ENCODE measurements at regions not wholly inside any gene's neighbourhood (a gene's known extent, or its start where the extent isn't known, plus 50 kb on each side); places are given as distances from the start of the nearest gene placed in this dataset.
"Not testable (repeated sequence)": the region's sequence is repeated elsewhere in the genome, so short reads cannot be mapped to it uniquely, and the experiment has no call there.

- DNase-seq, result no peak
Observed at GRCh38 chr7:142463401-142463850, 205.6 kb upstream of the PRSS58 start.

DNA sequence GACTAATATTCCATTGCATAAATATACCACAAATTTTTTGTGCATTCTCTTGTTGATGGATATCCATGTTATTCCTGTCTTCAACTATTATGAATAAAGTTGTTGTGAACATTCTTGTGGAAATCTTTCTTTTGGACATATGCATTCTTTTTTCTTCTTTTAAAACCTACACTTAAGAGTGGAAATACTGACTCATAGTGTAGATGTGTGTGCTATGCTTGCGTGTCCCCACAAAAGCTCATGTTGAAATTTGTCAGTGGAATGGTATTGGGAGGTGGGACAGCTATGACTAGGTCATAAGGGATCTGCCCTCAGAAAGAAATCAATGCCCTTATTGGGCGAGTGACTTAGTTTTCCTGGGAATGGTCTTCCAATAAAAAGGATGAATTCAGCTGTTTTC lies 203.6 kb upstream of the PRSS58 start:
- no peak for DNase-seq

DNA sequence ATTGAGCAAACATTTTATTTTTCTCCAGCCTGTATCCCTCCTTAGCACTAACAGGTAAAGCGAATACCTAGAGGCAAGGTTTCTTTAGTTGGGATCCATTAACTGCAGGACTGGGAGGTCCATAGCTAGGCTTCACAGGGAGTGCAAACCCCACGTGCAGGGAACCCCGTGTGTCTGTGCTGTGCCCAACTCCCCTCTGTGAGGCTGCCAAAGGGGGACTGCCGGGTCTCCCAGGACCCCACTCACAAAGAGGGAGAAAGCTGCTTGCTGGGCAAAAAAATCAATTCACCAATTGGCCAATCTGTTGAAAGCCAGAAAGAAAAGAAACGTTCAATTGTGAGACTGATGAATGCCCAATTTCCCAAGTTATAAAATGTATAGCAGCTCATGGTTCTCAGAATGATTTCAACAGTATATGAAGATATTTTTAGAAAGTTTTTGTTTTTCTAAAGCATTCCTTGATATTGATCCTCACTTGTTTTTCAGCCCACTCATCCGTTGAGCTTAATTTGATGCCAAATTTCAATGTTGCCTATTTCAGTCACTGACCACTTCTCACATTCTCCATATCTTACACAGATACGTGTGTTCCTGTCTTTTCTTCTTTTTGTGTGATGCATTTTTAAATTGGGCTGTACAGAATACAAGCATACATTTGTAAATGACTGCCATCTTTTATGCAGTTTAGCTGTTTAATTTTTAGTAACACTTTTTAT lies 202.7 kb upstream of the PRSS58 start:
- no peak for DNase-seq

GRCh38 chr7:142459551-142459963 lies 201.7 kb upstream of the PRSS58 start:
- peak; percentile 84 to 89 for DNase-seq

- no peak for DNase-seq
Observed at GRCh38 chr7:142457146-142457703, 199.4 kb upstream of the PRSS58 start.

- no peak for DNase-seq
Observed at GRCh38 chr7:142455392-142455791, 197.5 kb upstream of the PRSS58 start.

DNA sequence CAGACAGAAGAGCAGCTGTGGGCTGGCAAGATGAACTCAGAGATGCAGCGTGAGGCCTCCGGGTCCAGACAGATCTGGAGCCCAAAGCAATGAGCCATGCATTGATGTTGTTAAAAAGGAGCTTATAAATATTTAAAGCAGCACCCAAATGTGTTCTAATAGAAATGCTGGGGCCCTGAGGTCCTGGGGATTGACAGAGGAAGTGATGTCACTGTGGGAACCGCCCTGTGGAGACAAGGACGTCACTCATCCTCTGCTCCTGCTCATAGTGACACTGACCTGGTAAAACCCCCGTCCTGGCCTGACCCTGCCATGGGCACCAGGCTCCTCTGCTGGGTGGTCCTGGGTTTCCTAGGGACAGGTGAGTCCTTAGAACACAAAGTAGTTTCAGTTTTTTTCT lies 197.0 kb upstream of the PRSS58 start:
- no peak for DNase-seq

DNA sequence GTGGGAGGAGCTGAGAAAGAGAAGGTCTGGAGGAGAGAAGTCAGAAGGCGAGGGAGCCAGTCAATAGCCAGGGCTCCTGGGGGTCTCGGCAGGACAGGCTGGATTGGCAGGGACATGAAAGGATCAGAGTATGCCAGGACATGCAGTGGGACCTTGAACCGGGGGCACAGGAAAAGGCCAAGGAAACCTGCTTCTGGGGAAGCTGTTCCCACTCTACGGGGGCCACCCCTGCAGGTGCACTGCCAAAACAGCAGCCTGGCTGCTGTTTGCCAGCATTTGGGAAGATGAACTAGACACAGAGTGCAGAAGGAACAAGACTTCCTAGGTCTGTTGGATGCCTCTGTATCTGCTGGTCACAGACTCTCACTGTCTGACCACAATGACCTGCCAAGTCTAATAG lies 194.9 kb upstream of the PRSS58 start:
- DNase-seq, result no peak

DNA sequence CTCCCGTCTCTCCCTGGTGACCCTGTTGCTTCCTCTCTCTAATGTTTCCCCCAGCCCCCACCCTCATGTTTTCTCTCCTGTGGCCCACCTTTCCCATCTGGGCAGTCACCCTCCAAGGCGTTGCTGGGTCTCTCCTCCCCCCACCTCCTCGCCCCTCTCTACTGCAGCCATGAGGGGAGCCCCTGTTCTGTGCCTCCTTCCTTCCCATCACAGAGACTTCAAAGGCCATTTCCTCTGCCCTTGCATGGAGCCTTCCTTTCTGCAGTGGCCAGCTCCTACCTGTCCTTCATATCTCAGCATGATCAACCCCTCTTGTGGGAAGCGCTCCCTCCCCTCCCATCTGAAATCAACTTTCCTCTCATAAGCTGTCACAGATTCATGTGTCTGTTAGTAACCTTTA lies 194.0 kb upstream of the PRSS58 start:
- DNase-seq, result no peak

DNA sequence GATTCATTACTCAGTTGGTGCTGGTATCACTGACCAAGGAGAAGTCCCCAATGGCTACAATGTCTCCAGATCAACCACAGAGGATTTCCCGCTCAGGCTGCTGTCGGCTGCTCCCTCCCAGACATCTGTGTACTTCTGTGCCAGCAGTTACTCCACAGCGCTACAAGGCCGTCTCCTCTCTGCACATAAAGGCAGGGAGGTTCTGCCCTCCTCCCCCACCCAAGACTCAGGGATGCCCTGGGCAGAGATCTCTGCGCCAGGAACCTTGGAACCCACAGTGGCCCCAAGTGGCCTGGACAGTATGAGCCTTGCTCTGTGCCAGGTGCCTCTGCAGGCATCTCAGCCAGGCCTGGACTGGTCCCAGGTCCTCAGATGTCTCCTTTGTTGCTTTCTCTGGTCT lies 193.4 kb upstream of the PRSS58 start:
- no peak for DNase-seq

GRCh38 chr7:142450695-142451094 lies 192.8 kb upstream of the PRSS58 start:
- DNase-seq, result no peak

GRCh38 chr7:142450206-142450605 lies 192.3 kb upstream of the PRSS58 start:
- no peak for DNase-seq

GRCh38 chr7:142448857-142449256 lies 191.0 kb upstream of the PRSS58 start:
- DNase-seq, result not testable (repeated sequence)

DNA sequence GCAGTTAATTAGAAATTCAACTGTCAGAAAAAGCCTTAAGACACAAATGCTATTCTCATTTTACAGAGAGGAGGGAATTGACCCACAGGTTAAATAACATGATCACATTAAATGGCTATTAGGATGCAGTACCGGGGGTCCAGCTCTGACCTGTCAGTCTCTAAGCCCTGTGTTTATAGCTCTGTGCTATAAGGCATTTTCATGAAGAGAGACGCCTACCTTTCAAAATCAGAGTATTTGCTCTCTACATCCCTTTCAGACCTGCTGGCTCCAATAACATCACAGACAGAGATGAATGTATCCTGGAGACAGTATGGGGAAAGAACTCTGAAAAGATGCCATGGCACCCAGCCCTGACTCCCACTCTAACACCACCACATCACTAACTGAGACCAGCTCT lies 189.9 kb upstream of the PRSS58 start:
- no peak for DNase-seq

GRCh38 chr7:142445019-142445686 lies 187.3 kb upstream of the PRSS58 start:
- DNase-seq, result peak; percentile 37 to 51

- DNase-seq, result peak; percentile 85 to 94
Observed at GRCh38 chr7:142443216-142444010, 185.6 kb upstream of the PRSS58 start.

DNA sequence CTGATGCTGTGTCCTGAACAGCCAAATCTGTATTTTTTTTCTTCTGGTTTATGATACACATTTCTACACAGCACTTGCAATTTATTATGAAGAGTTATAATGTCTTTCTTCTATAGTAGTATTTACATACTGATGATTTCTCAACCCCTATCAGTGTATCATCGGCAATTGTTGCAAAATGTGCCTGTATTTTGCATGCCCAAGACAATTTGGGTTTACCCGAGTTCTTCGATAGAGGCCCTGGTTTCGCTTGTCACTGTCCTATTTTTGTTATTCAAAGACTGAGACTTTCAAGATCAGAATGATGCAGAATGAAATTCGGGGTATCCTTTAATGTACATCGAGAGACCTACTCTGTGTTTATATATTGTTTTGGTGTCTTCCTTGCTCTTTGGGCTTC lies 184.5 kb upstream of the PRSS58 start:
- DNase-seq, result no peak

GRCh38 chr7:142440906-142441411 lies 183.1 kb upstream of the PRSS58 start:
- peak; percentile 68 to 75 for DNase-seq

- DNase-seq, result no peak
Observed at GRCh38 chr7:142440219-142440905, 182.5 kb upstream of the PRSS58 start.

DNA sequence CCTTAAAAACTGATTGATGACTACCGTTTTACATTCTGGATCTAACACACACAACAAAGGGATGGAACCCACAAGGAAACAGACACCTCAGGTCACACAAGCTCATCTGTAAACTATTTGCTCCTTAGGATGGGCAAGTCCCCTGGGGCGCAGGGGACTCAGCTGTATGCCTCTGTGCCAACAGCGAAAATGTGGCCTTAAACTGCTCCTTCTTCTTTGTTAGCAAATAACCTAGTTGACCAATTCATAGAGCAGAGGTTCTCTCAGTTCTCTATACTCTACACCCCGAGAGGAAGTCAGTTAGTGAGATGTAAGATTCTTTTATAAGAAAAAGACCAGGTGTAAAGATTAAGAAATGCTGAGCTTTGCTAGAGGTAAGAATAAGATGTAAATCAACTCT lies 181.9 kb upstream of the PRSS58 start:
- no peak for DNase-seq

DNA sequence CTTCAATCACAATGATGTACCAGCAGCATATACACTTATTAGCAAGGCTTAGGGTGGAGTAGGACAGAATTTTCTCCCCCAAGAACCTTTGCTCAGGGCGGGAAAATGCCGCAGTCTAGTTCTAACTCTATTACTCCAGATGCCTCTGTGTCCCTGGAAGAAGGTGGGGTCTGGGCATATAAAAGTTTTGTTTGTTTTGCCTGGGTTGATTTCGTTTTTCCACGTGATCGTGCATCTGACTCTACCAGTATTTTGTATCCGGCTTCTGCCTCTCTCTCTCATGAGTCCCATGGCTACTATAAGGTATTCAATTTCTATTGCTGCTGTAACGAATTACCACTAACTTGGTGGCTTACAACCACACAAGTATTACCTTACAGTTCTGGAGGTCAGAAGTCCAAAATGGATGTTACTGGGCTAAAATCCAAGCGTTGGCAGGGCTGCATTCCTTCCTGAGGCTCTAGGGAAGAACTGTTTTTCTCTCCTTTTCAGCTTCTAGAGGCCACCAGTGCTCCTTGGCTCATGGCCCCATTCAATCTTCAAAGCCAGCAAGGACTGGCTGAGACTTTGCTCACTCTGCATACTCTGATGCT lies 181.2 kb upstream of the PRSS58 start:
- no peak for DNase-seq

DNA sequence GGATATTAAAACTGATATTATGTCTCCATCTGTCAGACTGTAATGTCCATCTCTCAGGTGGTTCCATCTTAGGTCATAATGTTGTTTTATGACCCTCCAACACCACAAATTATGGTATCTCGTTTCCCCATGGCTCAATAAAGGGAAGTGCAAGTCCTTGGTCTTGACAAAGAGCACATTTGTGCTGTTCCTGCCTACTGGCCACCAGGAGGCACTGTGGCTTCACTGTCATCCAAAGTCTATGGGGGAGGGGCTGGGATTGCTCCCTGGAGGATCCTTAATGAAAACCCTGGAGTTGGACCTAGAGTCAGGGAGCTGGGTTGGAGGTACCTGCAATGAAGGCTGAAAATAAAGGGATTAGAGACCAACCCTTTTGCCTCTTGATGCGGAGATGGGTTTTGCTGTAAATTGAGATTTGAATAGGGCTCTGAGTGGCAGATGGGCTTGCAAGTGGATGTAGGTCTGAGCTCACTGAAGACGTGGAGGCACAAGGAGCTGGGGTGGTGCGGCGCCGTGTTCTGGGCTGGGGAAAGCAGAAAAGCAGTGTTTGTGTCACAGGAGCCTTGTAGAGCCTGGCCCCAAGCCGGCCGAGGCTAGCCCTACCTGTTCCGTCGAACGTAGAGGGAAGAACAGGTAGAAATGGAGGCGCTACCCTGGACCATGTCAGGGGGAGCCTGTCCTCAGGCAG lies 180.5 kb upstream of the PRSS58 start:
- DNase-seq, result peak; percentile 40 to 54

Data from AML-193 (cell line).